K562 (cell line): ENCODE measurements at regions not wholly inside any gene's neighbourhood (a gene's known extent, or its start where the extent isn't known, plus 50 kb on each side); places are given as distances from the start of the nearest gene placed in this dataset.
A peak's percentile ranks its signal among the peaks of the same experiment; 100 is the strongest.

Experiments used
- ASH1L ChIP-seq: fragments of 450-650 bp; IDR thresholded peaks from 2 replicates; pipeline ENCODE4 v1.6.1; 2018; ENCODE audit warnings: borderline replicate concordance, mild to moderate bottlenecking, low read depth; ENCODE audit not compliant: partially characterized antibody
- HDAC6 ChIP-seq: IDR thresholded peaks from 2 replicates; pipeline ENCODE4 v1.6.1; 2012; ENCODE audit warnings: low read depth, mild to moderate bottlenecking, control low read depth, inconsistent platforms, low read length, moderate library complexity
- KLF10 ChIP-seq: fragments of 250-450 bp; sonication (Bioruptor Pico); IDR thresholded peaks from 2 replicates; pipeline ENCODE4 v1.6.1; 2021; ENCODE audit warnings: matching md5 sums
- MTF1 ChIP-seq: fragments of 250-450 bp; sonication (Bioruptor Pico); IDR thresholded peaks from 2 replicates; pipeline ENCODE4 v1.9.0; 2021; ENCODE audit warnings: moderate library complexity, mild to moderate bottlenecking, inconsistent platforms, borderline replicate concordance
- TCF15 ChIP-seq: fragments of 250-450 bp; sonication (Bioruptor Pico); IDR thresholded peaks from 2 replicates; pipeline ENCODE4 v1.8.0; 2022; ENCODE audit warnings: moderate library complexity, mild to moderate bottlenecking, inconsistent platforms
- TCF7L2 ChIP-seq: fragments of 150-350 bp; IDR thresholded peaks from 2 replicates; pipeline ENCODE4 v1.6.1; 2016; ENCODE audit warnings: low read depth, mild to moderate bottlenecking, low read length, moderate library complexity
- U2AF2 ChIP-seq: fragments of 200-400 bp; formaldehyde crosslinking; optimal IDR thresholded peaks from 2 replicates; pipeline ENCODE3; 2017; ENCODE audit warnings: low read depth, mild to moderate bottlenecking, low read length
- ZNF140 ChIP-seq: fragments of 250-450 bp; sonication (Bioruptor Pico); IDR thresholded peaks from 2 replicates; pipeline ENCODE4 v1.8.0; 2021; ENCODE audit warnings: moderate library complexity, mild to moderate bottlenecking, inconsistent platforms
- ZNF407 ChIP-seq: fragments of 450-650 bp; IDR thresholded peaks from 2 replicates; pipeline ENCODE4 v1.6.1; 2016; ENCODE audit warnings: low read depth
- ZNF41 ChIP-seq: fragments of 250-450 bp; sonication (Bioruptor Pico); conservative IDR thresholded peaks from 2 replicates; pipeline ENCODE4 v1.4.0; 2020; ENCODE audit warnings: mild to moderate bottlenecking
- ZNF76 ChIP-seq: fragments of 250-450 bp; sonication (Bioruptor Pico); IDR thresholded peaks from 2 replicates; pipeline ENCODE4 v1.4.0; 2020; ENCODE audit warnings: mild to moderate bottlenecking, moderate library complexity, borderline replicate concordance
- TF ChIP-seq, protein P1 (sequence below), 2 experiments: fragments of 450-650 bp; IDR thresholded peaks; 2 replicates each; pipeline ENCODE4 v1.6.1; 2018; ENCODE audit warnings: mild to moderate bottlenecking in 2 of 2, low read depth in 1 of 2; ENCODE audit not compliant: partially characterized antibody in 2 of 2
- TF ChIP-seq, protein P2 (sequence below): fragments of 450-650 bp; formaldehyde crosslinking; IDR thresholded peaks from 2 replicates; pipeline ENCODE4 v1.4.0; 2020; ENCODE audit warnings: mild to moderate bottlenecking
- TF ChIP-seq, protein P3 (sequence below): sonication (generic); IDR thresholded peaks from 2 replicates; pipeline ENCODE4 v1.6.1; 2016

GRCh38 chr6:15730442-15730841, 67.6 kb upstream of the DTNBP1 start (continued):
- TF ChIP-seq, protein P1, sequence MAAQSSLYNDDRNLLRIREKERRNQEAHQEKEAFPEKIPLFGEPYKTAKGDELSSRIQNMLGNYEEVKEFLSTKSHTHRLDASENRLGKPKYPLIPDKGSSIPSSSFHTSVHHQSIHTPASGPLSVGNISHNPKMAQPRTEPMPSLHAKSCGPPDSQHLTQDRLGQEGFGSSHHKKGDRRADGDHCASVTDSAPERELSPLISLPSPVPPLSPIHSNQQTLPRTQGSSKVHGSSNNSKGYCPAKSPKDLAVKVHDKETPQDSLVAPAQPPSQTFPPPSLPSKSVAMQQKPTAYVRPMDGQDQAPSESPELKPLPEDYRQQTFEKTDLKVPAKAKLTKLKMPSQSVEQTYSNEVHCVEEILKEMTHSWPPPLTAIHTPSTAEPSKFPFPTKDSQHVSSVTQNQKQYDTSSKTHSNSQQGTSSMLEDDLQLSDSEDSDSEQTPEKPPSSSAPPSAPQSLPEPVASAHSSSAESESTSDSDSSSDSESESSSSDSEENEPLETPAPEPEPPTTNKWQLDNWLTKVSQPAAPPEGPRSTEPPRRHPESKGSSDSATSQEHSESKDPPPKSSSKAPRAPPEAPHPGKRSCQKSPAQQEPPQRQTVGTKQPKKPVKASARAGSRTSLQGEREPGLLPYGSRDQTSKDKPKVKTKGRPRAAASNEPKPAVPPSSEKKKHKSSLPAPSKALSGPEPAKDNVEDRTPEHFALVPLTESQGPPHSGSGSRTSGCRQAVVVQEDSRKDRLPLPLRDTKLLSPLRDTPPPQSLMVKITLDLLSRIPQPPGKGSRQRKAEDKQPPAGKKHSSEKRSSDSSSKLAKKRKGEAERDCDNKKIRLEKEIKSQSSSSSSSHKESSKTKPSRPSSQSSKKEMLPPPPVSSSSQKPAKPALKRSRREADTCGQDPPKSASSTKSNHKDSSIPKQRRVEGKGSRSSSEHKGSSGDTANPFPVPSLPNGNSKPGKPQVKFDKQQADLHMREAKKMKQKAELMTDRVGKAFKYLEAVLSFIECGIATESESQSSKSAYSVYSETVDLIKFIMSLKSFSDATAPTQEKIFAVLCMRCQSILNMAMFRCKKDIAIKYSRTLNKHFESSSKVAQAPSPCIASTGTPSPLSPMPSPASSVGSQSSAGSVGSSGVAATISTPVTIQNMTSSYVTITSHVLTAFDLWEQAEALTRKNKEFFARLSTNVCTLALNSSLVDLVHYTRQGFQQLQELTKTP (IDR thresholded peaks at IDR 0.05; ENCODE audit: low read depth in 1 of 2, partially characterized antibody in 2 of 2): no peak
- TF ChIP-seq KLF10 (CRISPR knock-in tag) (no peak), ZNF140 (CRISPR knock-in tag) (no peak), U2AF2 (no peak), ASH1L (no peak), ZNF76 (CRISPR knock-in tag) (no peak), ZNF41 (CRISPR knock-in tag) (no peak), HDAC6 (no peak), TCF15 (CRISPR knock-in tag) (no peak), TCF7L2 (no peak), MTF1 (CRISPR knock-in tag) (no peak), ZNF407 (no peak)
- TF ChIP-seq, protein P2, sequence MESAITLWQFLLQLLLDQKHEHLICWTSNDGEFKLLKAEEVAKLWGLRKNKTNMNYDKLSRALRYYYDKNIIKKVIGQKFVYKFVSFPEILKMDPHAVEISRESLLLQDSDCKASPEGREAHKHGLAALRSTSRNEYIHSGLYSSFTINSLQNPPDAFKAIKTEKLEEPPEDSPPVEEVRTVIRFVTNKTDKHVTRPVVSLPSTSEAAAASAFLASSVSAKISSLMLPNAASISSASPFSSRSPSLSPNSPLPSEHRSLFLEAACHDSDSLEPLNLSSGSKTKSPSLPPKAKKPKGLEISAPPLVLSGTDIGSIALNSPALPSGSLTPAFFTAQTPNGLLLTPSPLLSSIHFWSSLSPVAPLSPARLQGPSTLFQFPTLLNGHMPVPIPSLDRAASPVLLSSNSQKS (CRISPR knock-in tag): no peak
- TF ChIP-seq, protein P3, sequence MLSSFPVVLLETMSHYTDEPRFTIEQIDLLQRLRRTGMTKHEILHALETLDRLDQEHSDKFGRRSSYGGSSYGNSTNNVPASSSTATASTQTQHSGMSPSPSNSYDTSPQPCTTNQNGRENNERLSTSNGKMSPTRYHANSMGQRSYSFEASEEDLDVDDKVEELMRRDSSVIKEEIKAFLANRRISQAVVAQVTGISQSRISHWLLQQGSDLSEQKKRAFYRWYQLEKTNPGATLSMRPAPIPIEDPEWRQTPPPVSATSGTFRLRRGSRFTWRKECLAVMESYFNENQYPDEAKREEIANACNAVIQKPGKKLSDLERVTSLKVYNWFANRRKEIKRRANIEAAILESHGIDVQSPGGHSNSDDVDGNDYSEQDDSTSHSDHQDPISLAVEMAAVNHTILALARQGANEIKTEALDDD: peak; percentile 57; the same call in 1 of the 2 replicates
